ENCODE measurements at regions not wholly inside any gene's neighbourhood (a gene's known extent, or its start where the extent isn't known, plus 50 kb on each side); places are given as distances from the start of the nearest gene placed in this dataset.
"Not testable (repeated sequence)": the region's sequence is repeated elsewhere in the genome, so short reads cannot be mapped to it uniquely, and the experiment has no call there.

DNA sequence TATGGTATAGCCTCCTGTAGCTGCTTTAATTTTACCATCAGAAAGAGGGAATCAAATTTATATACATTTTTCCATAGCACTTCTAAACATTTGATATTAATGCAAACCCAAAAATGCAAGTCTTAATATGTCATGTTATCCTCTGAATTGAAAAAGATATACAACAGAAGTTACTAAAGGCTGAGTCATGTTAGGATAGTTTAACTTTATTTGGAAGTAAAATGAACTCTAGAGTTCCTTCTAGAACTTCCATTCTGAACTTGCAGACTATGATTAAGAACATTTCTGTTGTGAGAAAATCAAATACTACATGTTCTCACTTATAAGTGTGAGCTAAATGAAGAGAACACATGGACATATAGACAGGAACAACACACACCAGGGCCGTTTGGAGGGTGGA is 317.3 kb upstream of the PRR16 start:
- H3K27ac ChIP-seq = no peak overlapping the region
- no peak for TF ChIP-seq ZFX (IDR thresholded peaks at IDR 0.05)
- TF ChIP-seq, protein P1, sequence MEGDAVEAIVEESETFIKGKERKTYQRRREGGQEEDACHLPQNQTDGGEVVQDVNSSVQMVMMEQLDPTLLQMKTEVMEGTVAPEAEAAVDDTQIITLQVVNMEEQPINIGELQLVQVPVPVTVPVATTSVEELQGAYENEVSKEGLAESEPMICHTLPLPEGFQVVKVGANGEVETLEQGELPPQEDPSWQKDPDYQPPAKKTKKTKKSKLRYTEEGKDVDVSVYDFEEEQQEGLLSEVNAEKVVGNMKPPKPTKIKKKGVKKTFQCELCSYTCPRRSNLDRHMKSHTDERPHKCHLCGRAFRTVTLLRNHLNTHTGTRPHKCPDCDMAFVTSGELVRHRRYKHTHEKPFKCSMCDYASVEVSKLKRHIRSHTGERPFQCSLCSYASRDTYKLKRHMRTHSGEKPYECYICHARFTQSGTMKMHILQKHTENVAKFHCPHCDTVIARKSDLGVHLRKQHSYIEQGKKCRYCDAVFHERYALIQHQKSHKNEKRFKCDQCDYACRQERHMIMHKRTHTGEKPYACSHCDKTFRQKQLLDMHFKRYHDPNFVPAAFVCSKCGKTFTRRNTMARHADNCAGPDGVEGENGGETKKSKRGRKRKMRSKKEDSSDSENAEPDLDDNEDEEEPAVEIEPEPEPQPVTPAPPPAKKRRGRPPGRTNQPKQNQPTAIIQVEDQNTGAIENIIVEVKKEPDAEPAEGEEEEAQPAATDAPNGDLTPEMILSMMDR (conservative IDR thresholded peaks at IDR 0.05) = no peak

DNA sequence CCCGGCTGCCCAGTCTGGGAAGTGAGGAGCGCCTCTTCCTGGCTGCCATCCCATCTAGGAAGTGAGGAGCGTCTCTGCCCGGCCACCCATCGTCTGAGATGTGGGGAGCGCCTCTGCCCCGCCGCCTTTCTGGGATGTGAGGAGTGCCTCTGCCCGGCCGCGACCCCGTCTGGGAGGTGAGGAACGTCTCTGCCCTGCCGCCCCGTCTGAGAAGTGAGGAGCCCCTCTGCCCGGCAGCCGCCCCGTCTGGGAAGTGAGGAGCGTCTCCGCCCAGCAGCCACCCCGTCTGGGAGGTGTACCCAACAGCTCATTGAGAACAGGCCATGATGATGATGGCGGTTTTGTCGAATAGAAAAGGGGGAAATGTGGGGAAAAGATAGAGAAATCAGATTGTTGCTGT is 316.2 kb upstream of the PRR16 start:
- not testable (repeated sequence) for H3K27ac ChIP-seq

DNA sequence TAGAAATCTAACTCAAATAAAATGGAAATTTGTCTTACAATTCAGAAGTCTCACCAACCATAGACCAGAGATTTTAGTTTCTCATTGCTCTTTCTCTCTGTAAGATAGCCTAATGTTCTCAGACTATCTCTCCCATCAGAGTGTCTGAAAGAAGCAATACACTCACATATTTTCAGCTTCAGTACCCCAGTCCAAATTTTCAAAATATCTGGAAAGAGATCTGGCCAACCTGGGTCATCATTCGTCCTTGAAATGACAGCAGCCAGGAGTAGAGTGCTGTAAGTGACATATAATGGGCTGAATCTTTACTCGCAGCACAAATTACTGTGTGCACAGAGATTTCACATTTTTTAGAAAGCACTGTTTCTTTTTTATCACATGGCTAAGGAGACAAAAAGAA is 313.3 kb upstream of the PRR16 start:
- TF ChIP-seq, protein P1 (conservative IDR thresholded peaks at IDR 0.05) = no peak
- TF ChIP-seq ZFX (IDR thresholded peaks at IDR 0.05) = no peak
- no peak overlapping the region for H3K27ac ChIP-seq

DNA sequence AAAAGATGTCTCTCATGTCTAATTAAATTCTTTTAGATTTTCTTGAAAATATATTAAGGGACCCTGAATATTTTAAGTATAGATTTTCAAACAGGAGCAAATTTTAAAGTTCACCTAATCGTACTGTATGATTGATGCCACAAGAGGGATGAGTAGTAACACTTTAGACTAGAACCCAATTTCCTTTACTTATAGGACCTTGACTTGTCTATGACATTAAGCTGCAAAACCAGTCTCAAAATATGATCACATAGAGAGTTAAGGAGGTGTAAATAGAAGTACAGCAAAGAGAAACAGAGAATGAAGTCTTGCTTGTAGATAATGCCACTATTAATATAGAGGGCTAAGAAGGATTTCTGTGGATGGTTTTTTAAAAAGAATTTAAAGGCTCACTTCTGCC is 312.9 kb upstream of the PRR16 start:
- TF ChIP-seq ZFX (IDR thresholded peaks at IDR 0.05) = no peak
- TF ChIP-seq, protein P1 (conservative IDR thresholded peaks at IDR 0.05) = no peak
- no peak overlapping the region for H3K27ac ChIP-seq

DNA sequence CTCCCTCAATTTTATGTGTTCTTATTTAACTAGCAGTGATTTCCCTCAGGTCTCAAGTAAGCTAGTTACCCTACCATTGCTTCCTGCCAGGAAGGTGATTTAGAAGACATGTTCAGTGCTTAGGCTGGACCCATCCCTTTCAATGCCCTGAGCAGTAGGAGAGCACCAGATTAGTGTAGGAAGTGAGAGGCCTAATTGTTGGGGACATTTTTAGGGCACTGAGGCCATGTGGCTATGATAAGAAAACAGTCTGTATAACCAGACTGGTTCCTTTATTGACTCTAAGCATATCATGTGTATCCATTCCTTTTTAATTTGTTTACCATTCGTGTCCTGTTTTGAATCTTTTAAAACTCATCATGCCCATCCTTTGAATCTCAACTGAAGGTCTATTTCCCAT is 312.3 kb upstream of the PRR16 start:
- TF ChIP-seq ZFX (IDR thresholded peaks at IDR 0.05) = no peak
- TF ChIP-seq, protein P1 (conservative IDR thresholded peaks at IDR 0.05) = no peak
- no peak overlapping the region for H3K27ac ChIP-seq

DNA sequence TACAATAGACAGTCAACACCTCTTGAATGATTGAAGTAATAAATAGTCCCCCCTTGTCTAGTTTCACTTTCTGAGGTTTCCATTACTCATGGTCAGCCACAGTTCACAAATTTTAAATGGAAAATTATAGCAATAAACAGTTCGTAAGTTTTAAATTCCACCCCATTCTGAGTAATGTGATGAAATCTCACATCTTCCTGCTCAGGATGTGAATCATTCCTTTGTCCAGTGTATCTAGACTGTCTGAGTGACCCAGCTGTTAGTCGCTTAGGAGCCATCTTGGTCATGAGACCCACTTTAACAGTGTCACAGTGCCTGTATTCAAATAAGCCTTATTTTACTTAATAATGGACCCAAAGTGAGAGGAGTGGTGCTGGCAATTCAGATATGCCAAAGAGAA is 311.6 kb upstream of the PRR16 start:
- TF ChIP-seq ZFX (IDR thresholded peaks at IDR 0.05) = no peak
- TF ChIP-seq, protein P1 (conservative IDR thresholded peaks at IDR 0.05) = no peak
- H3K27ac ChIP-seq = no peak overlapping the region

DNA sequence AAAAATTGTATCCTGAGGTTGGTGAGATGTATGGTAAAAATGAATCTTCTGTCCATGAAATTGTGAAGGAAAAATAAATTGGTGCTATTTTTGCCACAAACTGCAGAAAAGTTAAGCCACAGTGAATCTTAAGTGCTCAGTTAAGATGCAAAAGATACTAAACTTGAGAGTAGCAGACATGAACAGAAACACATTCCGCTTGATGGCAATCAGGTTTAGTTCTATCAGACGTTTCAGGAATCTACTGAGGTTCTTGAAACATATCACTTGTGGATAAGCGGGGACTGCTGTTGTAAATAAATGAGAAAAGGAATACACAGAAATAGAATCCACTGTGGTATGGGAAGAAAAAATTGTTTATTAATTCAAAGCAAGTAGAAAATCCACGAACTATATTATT is 311.2 kb upstream of the PRR16 start:
- no peak overlapping the region for H3K27ac ChIP-seq
- no peak for TF ChIP-seq ZFX (IDR thresholded peaks at IDR 0.05)
- TF ChIP-seq, protein P1 (conservative IDR thresholded peaks at IDR 0.05) = no peak

DNA sequence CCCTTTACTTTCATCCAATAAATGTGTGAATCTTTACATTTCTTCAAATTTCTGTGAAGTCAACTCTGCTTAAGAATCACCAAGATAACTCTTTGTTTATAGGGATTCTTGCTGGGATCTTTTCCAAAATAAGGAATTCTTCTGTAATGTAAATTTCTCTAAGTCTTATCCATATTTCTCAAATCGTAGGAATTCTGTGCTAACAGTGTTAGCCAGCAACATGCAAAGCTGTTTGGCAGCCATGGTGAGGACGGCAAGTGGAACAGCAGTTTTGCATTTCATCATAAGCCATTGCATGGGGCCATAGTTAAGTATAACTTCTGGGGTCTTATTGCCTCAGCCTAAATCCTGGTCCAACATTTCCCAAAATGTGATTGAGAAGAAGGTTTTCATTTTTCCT is 310.5 kb upstream of the PRR16 start:
- H3K27ac ChIP-seq = no peak overlapping the region

More for the DNA sequence above, 310.5 kb upstream of the PRR16 start:
- TF ChIP-seq, protein P1 (conservative IDR thresholded peaks at IDR 0.05) = no peak
- TF ChIP-seq ZFX (IDR thresholded peaks at IDR 0.05) = no peak

Measured in C4-2B (cell line).